Inferior parietal cortex (tissue), 1 donor: ENCODE measurements at regions not wholly inside any gene's neighbourhood (a gene's known extent, or its start where the extent isn't known, plus 50 kb on each side); places are given as distances from the start of the nearest gene placed in this dataset.
"Not testable (repeated sequence)": the region's sequence is repeated elsewhere in the genome, so short reads cannot be mapped to it uniquely, and the experiment has no call there.

Experiments
- DNase-seq: peaks from one replicate; pipeline ENCODE4 v3.0.0-alpha.2; 2016; ENCODE audit errors: extremely low spot score

- DNase-seq: no peak
These were observed 67.9 kb downstream of the TTLL2 start for GRCh38 chr6:167392631-167393316.

DNA sequence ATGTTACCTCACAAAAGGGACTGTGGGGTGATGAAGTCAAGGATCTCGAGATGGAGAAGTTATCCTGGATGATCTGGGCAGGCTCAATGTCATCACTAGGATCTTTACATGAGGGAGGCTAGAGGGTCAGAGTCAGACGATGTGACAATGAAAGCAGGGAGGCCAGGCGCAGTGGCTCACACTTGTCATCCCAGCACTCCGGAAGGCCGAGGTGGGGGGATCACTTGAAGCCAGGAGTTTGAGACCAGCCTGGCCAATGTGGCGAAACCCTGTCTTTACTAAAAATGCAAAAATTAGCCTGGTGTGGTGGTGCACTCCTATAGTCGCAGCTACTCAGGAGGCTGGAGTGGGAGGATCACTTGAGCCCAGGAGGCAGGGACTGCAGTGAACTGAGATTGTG, 68.8 kb downstream of the TTLL2 start:
- no peak for DNase-seq

DNA sequence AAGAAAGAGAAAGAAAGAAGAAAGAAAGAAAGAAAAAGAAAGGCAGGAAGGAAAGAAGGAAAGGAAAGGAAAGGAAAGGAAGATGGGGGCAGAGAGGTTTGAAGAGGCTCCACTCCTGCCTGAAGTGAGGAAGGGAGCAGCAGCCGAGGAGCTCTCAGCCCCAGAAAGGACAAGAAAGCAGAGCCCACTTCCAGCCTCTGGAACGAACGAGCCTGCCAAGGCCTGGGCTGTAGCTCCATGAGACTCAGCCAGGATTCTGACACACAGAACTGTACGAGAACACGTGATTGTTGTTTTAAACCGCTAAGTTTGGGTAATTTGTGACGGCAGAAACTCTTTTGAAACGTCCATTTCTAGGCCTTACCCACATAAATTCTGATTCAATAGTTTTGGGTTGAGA, 69.5 kb downstream of the TTLL2 start:
- no peak for DNase-seq

DNA sequence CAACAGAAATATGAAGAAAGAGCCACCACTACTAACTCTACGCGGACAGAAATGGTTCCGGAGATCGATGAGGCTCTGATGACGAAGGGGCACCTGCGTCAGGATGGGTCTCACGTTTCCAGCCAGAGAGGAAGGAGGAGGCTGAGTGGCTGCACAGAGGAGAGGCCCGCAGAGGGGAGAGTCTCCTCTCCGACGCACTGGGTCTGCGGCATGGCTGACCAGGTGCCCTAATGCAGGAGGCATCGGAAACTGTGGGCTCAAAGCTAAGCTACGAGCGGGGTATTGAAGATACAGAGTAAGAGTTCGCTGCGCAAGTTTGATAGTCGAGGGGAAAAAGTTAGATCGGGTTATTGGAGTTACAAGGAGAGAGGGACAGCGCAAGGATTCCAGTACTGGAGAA, 69.9 kb downstream of the TTLL2 start:
- no peak for DNase-seq

DNA sequence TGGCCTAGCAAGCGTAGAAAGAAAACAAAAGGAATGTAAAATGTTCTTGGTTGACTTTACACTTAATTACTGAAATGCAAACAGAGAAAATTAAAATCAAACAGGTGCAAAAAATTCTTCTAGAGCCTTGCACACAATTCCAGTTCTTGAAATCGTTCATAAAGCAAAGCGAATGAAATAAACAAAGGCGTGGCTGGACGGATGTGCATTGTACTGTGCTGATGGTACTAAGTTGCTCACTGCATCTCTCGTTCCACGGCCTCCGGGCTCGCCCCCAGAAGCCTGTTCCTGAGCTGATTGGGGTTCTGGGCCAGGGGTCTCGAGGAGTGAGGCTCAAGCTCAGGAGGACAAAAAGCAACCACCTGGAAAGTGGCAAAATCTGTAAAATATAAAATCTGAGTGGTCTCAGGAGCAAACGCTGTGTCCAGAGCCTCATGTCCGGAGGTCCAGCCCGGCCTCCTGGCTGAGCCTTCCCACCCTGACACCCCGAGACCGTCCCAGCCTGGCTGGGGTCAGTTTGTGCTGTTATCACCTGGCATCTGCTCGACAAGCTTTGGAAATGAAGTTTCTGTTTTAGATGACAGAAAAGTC, 71.3 kb downstream of the TTLL2 start:
- no peak for DNase-seq

DNA sequence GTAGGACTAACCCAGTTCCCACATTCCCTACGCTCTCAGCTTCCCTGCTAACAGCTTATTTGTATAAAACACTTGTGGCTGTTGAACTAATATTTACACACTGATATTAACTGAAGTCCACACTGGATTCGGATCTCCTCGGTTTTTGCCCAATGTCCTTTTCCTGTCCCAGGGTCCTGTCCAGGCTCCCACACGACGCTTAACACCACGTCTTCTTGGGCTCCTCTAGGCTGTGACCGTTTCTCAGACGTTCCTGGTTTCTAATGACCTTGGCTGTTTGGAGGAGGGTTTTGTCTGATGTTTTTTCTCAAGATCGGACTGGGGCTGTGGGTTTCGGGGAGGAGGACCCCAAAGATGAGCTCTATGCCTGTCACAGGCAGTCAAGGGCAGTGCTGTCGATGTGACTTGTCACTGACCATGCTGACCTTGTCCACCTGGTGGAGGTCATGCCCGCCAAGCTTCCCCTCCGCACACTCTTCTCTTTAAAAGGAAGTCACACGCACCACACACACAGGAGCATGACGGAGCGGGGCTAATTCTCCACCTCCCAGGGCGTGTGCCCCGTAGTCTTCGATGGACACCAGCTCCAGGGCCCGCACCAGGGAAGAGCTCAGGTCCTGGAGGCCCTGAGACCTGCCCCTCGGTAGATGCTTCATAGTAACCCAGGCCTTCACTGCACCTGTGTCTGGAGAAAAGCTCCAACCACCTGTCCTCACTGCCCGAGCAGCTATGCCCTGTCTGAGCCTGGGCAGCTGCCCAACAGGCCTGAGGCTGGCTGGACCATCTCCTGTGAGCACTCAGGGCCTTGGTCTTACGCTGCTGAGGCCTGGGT, 72.0 kb downstream of the TTLL2 start:
- DNase-seq: no peak

- DNase-seq: no peak
These were observed 72.8 kb downstream of the TTLL2 start for GRCh38 chr6:167397712-167398111.

DNA sequence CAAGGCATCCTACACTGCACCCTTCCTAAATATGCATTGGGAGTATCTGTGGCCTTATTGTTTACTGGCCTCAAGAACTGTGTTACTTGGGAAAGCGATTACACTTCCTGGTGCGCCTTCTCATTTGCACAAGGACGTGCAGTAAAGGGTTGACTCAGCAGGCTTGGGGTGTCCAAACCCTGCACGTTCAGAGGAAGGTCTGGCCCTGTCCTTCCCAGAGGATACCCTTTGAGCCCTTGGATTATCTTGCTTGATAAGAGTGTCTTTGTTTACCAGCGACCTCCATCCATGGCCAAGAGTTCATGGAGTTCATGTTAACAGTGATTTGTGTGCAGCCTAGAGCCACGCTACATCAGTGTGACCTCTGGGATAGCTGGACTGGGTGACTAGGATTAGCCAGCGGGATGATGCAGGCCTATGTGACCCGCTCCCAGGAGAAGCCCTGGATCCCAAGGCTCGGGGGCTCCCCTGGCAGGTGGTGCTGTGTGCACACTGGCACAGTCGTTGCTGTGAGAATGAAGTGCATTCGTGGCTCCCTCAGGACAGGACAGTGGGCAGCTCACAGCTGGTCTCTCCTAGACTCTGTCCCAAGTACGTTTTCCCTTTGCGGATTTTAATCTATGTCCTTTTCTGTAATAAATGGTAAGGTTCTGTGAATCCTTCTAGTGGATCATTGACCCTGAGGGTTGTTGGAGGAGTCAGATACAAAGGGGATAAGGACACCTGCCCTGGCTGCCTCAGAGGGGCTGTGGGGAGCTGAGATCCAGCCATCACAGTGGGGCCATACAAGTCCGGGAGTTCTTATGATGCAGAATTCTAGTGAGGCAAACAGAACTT, 73.5 kb downstream of the TTLL2 start:
- DNase-seq: no peak

DNA sequence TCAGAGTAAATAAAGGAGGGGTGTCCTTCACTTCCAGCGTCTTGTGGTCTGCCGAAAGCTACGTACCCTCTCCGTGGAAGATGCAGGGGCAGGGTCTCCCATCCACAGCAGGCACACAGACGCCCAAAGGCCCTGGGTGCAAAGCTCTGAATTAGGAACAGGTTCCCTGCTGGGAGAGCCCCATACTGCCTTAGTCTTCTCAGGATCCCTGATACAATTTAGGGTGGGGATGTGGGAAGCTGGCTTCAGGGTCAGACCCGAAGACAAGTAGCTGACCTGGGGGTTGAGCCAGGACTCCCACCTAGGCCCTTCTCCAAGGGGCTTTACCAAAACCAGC, 74.1 kb downstream of the TTLL2 start:
- no peak for DNase-seq

DNA sequence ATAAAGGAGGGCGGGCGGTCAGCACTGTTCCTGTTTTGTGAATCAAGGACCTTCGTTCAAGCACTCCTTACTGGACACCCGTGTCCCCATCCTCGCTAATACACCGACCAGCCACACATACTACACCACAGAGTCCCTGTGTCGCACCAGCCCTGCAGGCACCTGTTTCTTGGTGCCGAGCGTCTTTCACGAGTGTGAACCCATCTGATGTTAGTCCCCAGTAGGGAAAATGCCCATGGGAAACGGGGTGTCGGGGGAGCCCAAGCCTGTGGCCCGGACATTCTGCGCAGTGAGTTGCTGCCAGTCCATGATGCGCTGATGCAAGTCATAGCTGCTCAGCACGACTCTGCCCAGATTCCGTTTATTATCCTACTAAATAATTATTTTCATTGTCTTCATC, 74.7 kb downstream of the TTLL2 start:
- DNase-seq: no peak

GRCh38 chr6:167400482-167401138, 75.7 kb downstream of the TTLL2 start:
- DNase-seq: no peak

DNA sequence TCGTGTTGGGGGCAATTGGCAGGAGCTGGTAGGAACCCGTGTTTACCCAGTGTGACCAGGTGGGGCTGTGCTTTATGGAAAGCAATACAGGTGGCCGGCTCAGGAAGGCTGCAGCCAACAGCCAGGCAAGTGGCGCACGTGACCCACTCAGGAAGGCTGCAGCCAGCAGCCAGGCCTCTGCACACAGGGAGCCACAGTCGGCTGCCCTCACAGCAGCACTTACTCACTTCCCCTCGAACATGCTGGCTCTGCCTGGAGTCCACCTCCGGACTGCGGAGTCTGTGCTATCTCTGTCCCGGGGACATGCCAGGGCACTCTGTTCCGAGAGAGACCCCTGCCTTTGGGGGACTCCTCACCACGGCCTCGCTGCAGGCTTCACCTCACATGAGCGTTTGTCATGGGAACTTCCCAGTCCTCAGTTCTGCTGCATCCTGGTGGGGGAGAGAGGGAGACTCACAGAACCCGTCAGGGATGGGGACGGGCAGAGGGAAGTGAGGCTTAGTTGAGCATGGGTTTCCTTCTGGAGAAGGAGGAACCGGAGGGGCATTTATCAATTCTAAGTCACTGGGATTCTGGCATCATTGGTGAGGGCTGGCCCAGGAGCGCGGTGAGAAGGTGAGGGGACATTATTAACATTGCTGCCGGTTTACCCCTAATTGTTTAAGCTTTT, 76.8 kb downstream of the TTLL2 start:
- no peak for DNase-seq

DNA sequence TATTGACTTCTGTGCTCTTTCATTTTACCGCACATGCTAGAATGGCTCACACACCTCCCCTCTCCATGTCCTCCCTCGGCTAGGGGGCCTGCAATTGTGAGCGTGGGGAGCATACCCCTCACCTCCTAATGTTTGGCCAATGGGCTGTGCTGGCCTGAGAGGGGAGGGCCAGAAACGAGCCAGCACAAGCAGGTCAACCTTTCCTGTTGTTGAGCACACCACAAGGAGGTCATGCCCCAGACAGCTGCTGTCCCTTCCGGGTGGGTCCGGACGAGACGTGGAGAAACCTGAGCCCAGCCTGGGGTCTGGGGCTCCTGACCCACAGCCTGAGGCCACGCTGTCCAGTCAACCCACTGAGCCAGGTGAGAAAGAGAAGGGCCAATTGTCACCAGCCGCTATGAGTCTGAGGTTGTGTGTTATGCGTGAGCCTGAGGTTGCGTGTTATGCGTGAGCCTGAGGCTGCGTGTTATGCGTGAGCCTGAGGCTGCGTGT, 77.4 kb downstream of the TTLL2 start:
- no peak for DNase-seq

GRCh38 chr6:167403427-167403826, 78.5 kb downstream of the TTLL2 start:
- no peak for DNase-seq

- no peak for DNase-seq
These were observed 79.6 kb downstream of the TTLL2 start for GRCh38 chr6:167404385-167405049.

DNA sequence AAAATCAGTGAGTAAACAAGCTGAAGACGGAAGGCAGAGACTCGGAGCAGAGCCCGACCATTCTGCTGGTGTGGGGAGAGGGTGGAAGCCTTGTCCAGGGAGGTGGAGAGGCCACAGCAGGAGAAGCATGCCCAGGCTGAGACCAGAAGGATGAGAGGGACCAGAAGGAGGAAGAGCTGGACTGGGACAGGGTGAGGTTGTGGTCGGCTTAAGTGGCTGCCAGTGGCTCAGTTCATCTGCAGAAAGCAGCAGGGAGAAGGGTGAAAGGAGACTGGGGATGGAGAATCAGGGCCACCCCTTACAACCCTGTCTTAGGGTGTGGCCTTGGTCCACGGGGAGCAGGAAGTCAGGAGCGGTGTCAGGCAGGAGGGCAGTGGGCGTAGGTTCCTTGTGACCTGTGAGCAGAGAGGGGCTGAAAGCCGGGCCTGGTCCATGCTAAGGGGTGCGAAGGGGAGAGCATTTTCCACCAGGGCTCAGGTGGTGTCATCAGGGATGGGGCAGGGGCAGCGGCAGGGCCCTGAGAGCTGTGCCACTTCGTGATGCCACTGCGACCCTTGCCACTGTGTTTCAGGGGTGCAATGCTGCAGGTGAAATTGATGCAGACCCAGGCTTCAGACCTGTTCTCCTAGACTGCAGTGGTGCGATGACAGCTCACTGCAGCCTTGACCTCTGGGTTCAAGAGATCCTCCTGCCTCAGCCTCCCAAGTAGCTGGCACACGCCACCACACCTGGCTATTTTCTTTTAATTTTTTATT, 81.1 kb downstream of the TTLL2 start:
- no peak for DNase-seq

GRCh38 chr6:167406533-167407238, 81.8 kb downstream of the TTLL2 start:
- DNase-seq: not testable (repeated sequence)

GRCh38 chr6:167407239-167408064, 82.6 kb downstream of the TTLL2 start:
- DNase-seq: no peak
